ENCODE measurements at regions not wholly inside any gene's neighbourhood (a gene's known extent, or its start where the extent isn't known, plus 50 kb on each side); places are given as distances from the start of the nearest gene placed in this dataset.

DNA sequence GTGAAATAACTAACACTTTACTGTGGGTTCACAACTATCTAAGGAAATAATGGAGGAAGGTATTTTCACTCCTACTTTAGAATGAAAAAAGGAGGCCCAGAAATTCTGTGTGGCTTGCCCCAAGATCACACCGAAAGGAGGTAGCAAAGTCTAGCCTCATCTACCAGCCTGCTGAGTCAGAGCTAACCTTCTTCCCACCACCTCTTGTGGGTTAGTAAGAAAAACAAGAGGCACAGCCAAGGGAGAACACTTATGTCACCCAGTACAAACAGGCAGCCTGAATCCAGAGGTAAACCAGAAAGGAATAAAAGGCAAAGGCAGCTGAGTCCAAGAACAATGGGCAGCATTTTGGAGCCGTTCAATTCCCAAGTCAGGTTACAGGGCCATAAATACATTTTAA lies 91.9 kb upstream of the RASEF start:
- DNase-seq (ENCODE audit: low read depth): no peak
- H3K4me3 ChIP-seq (ENCODE audit: low read depth, low read length): no peak overlapping the region
- TF ChIP-seq POLR2A (IDR thresholded peaks at IDR 0.05; ENCODE audit: extremely low read depth, insufficient read length): no peak
- no peak for TF ChIP-seq CTCF (IDR thresholded peaks at IDR 0.05; ENCODE audit: low read depth, low read length)
- no peak for TF ChIP-seq MAX (IDR thresholded peaks at IDR 0.05; ENCODE audit: low read depth, low read length)
- no peak for TF ChIP-seq MYC (IDR thresholded peaks at IDR 0.05; ENCODE audit: low read depth, low read length)

GRCh38 chr9:83154087-83154736 lies 91.3 kb upstream of the RASEF start:
- no peak overlapping the region for H3K4me3 ChIP-seq (ENCODE audit: low read depth, low read length)
- TF ChIP-seq MYC (IDR thresholded peaks at IDR 0.05; ENCODE audit: low read depth, low read length) (no peak), POLR2A (IDR thresholded peaks at IDR 0.05; ENCODE audit: extremely low read depth, insufficient read length) (no peak), MAX (IDR thresholded peaks at IDR 0.05; ENCODE audit: low read depth, low read length) (no peak), CTCF (IDR thresholded peaks at IDR 0.05; ENCODE audit: low read depth, low read length) (no peak)
- no peak for DNase-seq (ENCODE audit: low read depth)

DNA sequence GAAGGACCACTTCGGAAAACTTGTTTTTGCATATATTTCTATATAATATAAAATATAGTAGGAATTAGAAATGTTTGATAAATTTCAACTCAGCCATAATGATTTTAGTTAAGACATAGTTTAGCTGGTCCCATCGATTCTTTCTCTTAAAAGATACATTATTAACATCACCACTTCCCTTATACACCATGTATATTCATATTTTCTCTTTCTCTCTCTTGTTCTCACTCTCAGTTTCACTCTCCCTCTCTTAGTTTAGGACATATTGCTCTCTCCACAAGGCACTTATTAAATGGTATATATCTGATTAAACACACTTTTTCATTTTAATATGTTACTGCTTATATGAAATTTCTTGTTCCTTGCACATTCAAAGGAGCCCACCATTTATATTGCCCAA lies 90.1 kb upstream of the RASEF start:
- no peak for DNase-seq (ENCODE audit: low read depth)
- no peak overlapping the region for H3K4me3 ChIP-seq (ENCODE audit: low read depth, low read length)
- no peak for TF ChIP-seq POLR2A (IDR thresholded peaks at IDR 0.05; ENCODE audit: extremely low read depth, insufficient read length)
- no peak for TF ChIP-seq CTCF (IDR thresholded peaks at IDR 0.05; ENCODE audit: low read depth, low read length)
- TF ChIP-seq MAX (IDR thresholded peaks at IDR 0.05; ENCODE audit: low read depth, low read length): no peak

DNA sequence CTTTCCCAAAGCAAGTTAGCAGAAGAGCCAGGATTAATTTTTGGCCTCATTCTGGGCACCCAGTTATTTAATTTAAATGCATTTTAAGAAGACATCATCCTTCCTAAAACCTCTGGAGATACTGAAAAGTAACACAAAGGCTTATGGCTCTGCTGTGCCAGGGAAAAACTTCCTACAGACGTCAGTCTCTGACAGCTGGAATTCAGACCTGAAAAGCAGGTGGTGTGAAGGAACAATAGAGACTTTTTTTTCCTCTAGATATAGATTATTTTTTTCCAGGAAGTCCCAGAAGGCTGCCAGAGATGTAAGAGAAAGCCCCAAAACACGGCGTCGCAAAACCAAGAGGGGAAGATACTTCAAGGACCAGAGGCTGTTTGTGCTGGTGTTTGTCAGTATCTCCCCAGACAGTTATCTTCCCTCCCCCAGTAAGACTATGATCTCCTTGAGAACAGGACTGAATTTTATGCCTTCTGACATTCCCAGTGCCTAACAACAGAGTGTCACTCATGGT lies 88.7 kb upstream of the RASEF start:
- no peak for DNase-seq (ENCODE audit: low read depth)
- TF ChIP-seq MAX (IDR thresholded peaks at IDR 0.05; ENCODE audit: low read depth, low read length) (no peak), POLR2A (IDR thresholded peaks at IDR 0.05; ENCODE audit: extremely low read depth, insufficient read length) (no peak), CTCF (IDR thresholded peaks at IDR 0.05; ENCODE audit: low read depth, low read length) (no peak), MYC (IDR thresholded peaks at IDR 0.05; ENCODE audit: low read depth, low read length) (no peak)

GRCh38 chr9:83147315-83148149 lies 84.6 kb upstream of the RASEF start:
- TF ChIP-seq CTCF (IDR thresholded peaks at IDR 0.05; ENCODE audit: low read depth, low read length): no peak
- TF ChIP-seq MYC (IDR thresholded peaks at IDR 0.05; ENCODE audit: low read depth, low read length): no peak
- no peak for TF ChIP-seq POLR2A (IDR thresholded peaks at IDR 0.05; ENCODE audit: extremely low read depth, insufficient read length)
- TF ChIP-seq MAX (IDR thresholded peaks at IDR 0.05; ENCODE audit: low read depth, low read length): no peak
- DNase-seq (ENCODE audit: low read depth): no peak
- H3K4me3 ChIP-seq (ENCODE audit: low read depth, low read length): no peak overlapping the region

More for the DNA sequence above, 88.7 kb upstream of the RASEF start:
- H3K4me3 ChIP-seq (ENCODE audit: low read depth, low read length): no peak overlapping the region

Data from NB4 (cell line).